HEK293T (cell line): ENCODE measurements at regions not wholly inside any gene's neighbourhood (a gene's known extent, or its start where the extent isn't known, plus 50 kb on each side); places are given as distances from the start of the nearest gene placed in this dataset.

Source experiments
- ARNT ChIP-seq: fragments of 450-650 bp; IDR thresholded peaks from 2 replicates; pipeline ENCODE4 v1.6.1; 2017; ENCODE audit warnings: mild to moderate bottlenecking
- BHLHE40 ChIP-seq: fragments of 450-650 bp; IDR thresholded peaks from 2 replicates; pipeline ENCODE4 v1.6.1; 2016; ENCODE audit warnings: mild to moderate bottlenecking, moderate library complexity, borderline replicate concordance
- CTBP1 ChIP-seq: fragments of 450-650 bp; IDR thresholded peaks from 2 replicates; pipeline ENCODE4 v1.6.1; 2016; ENCODE audit warnings: borderline replicate concordance
- ELF4 ChIP-seq: fragments of 450-650 bp; IDR thresholded peaks from 2 replicates; pipeline ENCODE4 v1.6.1; 2017; ENCODE audit warnings: antibody characterized with exemption
- FOXA1 ChIP-seq: fragments of 450-650 bp; IDR thresholded peaks from 2 replicates; pipeline ENCODE4 v1.6.1; 2016; ENCODE audit warnings: mild to moderate bottlenecking
- FOXK2 ChIP-seq: fragments of 450-650 bp; IDR thresholded peaks from 2 replicates; pipeline ENCODE4 v1.6.1; 2016; ENCODE audit warnings: mild to moderate bottlenecking
- FOXM1 ChIP-seq: fragments of 450-650 bp; IDR thresholded peaks from 2 replicates; pipeline ENCODE4 v1.6.1; 2017; ENCODE audit warnings: mild to moderate bottlenecking, borderline replicate concordance
- L3MBTL2 ChIP-seq: fragments of 450-650 bp; conservative IDR thresholded peaks from 2 replicates; pipeline ENCODE4 v1.6.1; 2016; ENCODE audit warnings: mild to moderate bottlenecking
- NFRKB ChIP-seq: fragments of 450-650 bp; IDR thresholded peaks from 2 replicates; pipeline ENCODE4 v1.6.1; 2016; ENCODE audit warnings: mild to moderate bottlenecking, moderate library complexity
- PKNOX1 ChIP-seq: fragments of 450-650 bp; IDR thresholded peaks from 2 replicates; pipeline ENCODE4 v1.6.1; 2016
- SP1 ChIP-seq: fragments of 450-650 bp; IDR thresholded peaks from 2 replicates; pipeline ENCODE4 v1.6.1; 2017
- SUZ12 ChIP-seq: fragments of 450-650 bp; IDR thresholded peaks from 2 replicates; pipeline ENCODE4 v1.6.1; 2016; ENCODE audit warnings: mild to moderate bottlenecking
- TARDBP ChIP-seq: fragments of 450-650 bp; IDR thresholded peaks from 2 replicates; pipeline ENCODE4 v1.6.1; 2016
- ZNF384 ChIP-seq: fragments of 450-650 bp; IDR thresholded peaks from 2 replicates; pipeline ENCODE4 v1.6.1; 2016

GRCh38 chr12:114257687-114258086, 148.3 kb downstream of the TBX5 start:
- TF ChIP-seq CTBP1 (no peak), SP1 (no peak), NFRKB (no peak), FOXA1 (no peak), BHLHE40 (no peak), ARNT (no peak), FOXM1 (no peak), FOXK2 (no peak), SUZ12 (no peak), PKNOX1 (no peak), ZNF384 (no peak), TARDBP (no peak), ELF4 (no peak), L3MBTL2 (no peak)
